ENCODE measurements at regions not wholly inside any gene's neighbourhood (a gene's known extent, or its start where the extent isn't known, plus 50 kb on each side); places are given as distances from the start of the nearest gene placed in this dataset.
"Not testable (repeated sequence)": the region's sequence is repeated elsewhere in the genome, so short reads cannot be mapped to it uniquely, and the experiment has no call there.

GRCh38 chr1:143574891-143575520, 396.8 kb downstream of the FAM72C start:
- DNase-seq, result no peak

GRCh38 chr1:143572661-143573060, 399.1 kb downstream of the FAM72C start:
- not testable (repeated sequence) for DNase-seq

- DNase-seq, result not testable (repeated sequence)
Observed at GRCh38 chr1:143563761-143564160, 408.0 kb downstream of the FAM72C start.

GRCh38 chr1:143553627-143554026, 418.2 kb downstream of the FAM72C start:
- DNase-seq, result no peak

- DNase-seq, result not testable (repeated sequence)
Observed at GRCh38 chr1:143504703-143505102, 467.1 kb downstream of the FAM72C start.

GRCh38 chr1:143504080-143504479, 467.7 kb downstream of the FAM72C start:
- not testable (repeated sequence) for DNase-seq

- not testable (repeated sequence) for DNase-seq
Observed at GRCh38 chr1:143503048-143503447, 468.7 kb downstream of the FAM72C start.

- not testable (repeated sequence) for DNase-seq
Observed at GRCh38 chr1:143502038-143502437, 469.7 kb downstream of the FAM72C start.

- DNase-seq, result not testable (repeated sequence)
Observed at GRCh38 chr1:143498059-143498749, 473.6 kb downstream of the FAM72C start.

GRCh38 chr1:143497374-143497747, 474.4 kb downstream of the FAM72C start:
- DNase-seq, result no peak

GRCh38 chr1:143496526-143497373, 475.0 kb downstream of the FAM72C start:
- DNase-seq, result not testable (repeated sequence)

Data from NCI-H1105 treated with DMSO at 0.1 percent for 48 hours (cell line).